Nucleus accumbens (tissue), 56 donors: ENCODE measurements at regions not wholly inside any gene's neighbourhood (a gene's known extent, or its start where the extent isn't known, plus 50 kb on each side); places are given as distances from the start of the nearest gene placed in this dataset.
A peak's percentile ranks its signal among the peaks of the same experiment; 100 is the strongest.
"Not testable (repeated sequence)": the region's sequence is repeated elsewhere in the genome, so short reads cannot be mapped to it uniquely, and the experiment has no call there.

ENCODE experiments used
- DNase-seq, 56 donors: peaks; one replicate each; lab custom pipeline; 2025; lab: John Stamatoyannopoulos, UW

- no peak for DNase-seq
These were observed 74.7 kb upstream of the DLG1 start for GRCh38 chr3:197373096-197373495.

GRCh38 chr3:197372047-197372661, 73.7 kb upstream of the DLG1 start:
- DNase-seq: no peak

- DNase-seq: no peak
These were observed 73.2 kb upstream of the DLG1 start for GRCh38 chr3:197371591-197372046.

- DNase-seq: no peak
These were observed 71.1 kb upstream of the DLG1 start for GRCh38 chr3:197369545-197369944.

- no peak for DNase-seq
These were observed 70.4 kb upstream of the DLG1 start for GRCh38 chr3:197368821-197369220.

- DNase-seq: no peak
These were observed 69.9 kb upstream of the DLG1 start for GRCh38 chr3:197368330-197368729.

GRCh38 chr3:197367081-197367780, 68.8 kb upstream of the DLG1 start:
- peak in 19 of 56 donors; percentile 10 to 72 (median 32) for DNase-seq

- DNase-seq: peak in 2 of 56 donors; percentile 32 to 71
These were observed 68.1 kb upstream of the DLG1 start for GRCh38 chr3:197366301-197367044.

- DNase-seq: no peak
These were observed 67.2 kb upstream of the DLG1 start for GRCh38 chr3:197365586-197365985.

- DNase-seq: peak in 5 of 56 donors; percentile 10 to 51 (median 21)
These were observed 66.1 kb upstream of the DLG1 start for GRCh38 chr3:197364410-197365071.

GRCh38 chr3:197363553-197364409, 65.4 kb upstream of the DLG1 start:
- no peak for DNase-seq

- DNase-seq: no peak
These were observed 63.7 kb upstream of the DLG1 start for GRCh38 chr3:197362081-197362480.

- not testable (repeated sequence) for DNase-seq
These were observed 61.7 kb upstream of the DLG1 start for GRCh38 chr3:197360095-197360494.

- DNase-seq: not testable (repeated sequence)
These were observed 61.1 kb upstream of the DLG1 start for GRCh38 chr3:197359476-197359875.

GRCh38 chr3:197356741-197357140, 58.3 kb upstream of the DLG1 start:
- no peak for DNase-seq

- peak in 39 of 56 donors; percentile 11 to 83 (median 46) for DNase-seq
These were observed 57.9 kb upstream of the DLG1 start for GRCh38 chr3:197356275-197356674.

GRCh38 chr3:197355713-197356112, 57.3 kb upstream of the DLG1 start:
- no peak for DNase-seq

GRCh38 chr3:197354568-197355001, 56.2 kb upstream of the DLG1 start:
- peak in 22 of 56 donors; percentile 14 to 55 (median 24) for DNase-seq

- peak in 1 of 56 donors; percentile 48 for DNase-seq
These were observed 55.6 kb upstream of the DLG1 start for GRCh38 chr3:197353867-197354567.
